H1 (cell line): ENCODE measurements at regions not wholly inside any gene's neighbourhood (a gene's known extent, or its start where the extent isn't known, plus 50 kb on each side); places are given as distances from the start of the nearest gene placed in this dataset.

ENCODE experiments used
- EZH2 ChIP-seq: fragments of 200-600 bp; sonication (generic); IDR thresholded peaks from 2 replicates; pipeline ENCODE4 v1.7.1; 2012; ENCODE audit warnings: low read depth, mild to moderate bottlenecking, moderate library complexity, low read length, inconsistent platforms; ENCODE audit not compliant: severe bottlenecking
- POLR2A ChIP-seq, 2 experiments: IDR thresholded peaks; 1 replicate in 1 of 2; 2 replicates in 1 of 2; pipeline ENCODE4 v1.6.1; 2011; ENCODE audit warnings: low read depth in 2 of 2, low read length in 2 of 2, mild to moderate bottlenecking in 2 of 2; ENCODE audit errors: control extremely low read depth in 1 of 2
- TF ChIP-seq, protein P1 (sequence below), 3 experiments: IDR thresholded peaks; 1 replicate in 2 of 3; 2 replicates in 1 of 3; pipeline versions ENCODE4 v1.5.1 to v1.6.1; 2011; ENCODE audit warnings: low read length in 3 of 3, mild to moderate bottlenecking in 3 of 3, inconsistent platforms in 2 of 3, low read depth in 1 of 3, moderate library complexity in 1 of 3; ENCODE audit not compliant: insufficient read depth in 1 of 3; ENCODE audit errors: control extremely low read depth in 1 of 3

- TF ChIP-seq, protein P1, sequence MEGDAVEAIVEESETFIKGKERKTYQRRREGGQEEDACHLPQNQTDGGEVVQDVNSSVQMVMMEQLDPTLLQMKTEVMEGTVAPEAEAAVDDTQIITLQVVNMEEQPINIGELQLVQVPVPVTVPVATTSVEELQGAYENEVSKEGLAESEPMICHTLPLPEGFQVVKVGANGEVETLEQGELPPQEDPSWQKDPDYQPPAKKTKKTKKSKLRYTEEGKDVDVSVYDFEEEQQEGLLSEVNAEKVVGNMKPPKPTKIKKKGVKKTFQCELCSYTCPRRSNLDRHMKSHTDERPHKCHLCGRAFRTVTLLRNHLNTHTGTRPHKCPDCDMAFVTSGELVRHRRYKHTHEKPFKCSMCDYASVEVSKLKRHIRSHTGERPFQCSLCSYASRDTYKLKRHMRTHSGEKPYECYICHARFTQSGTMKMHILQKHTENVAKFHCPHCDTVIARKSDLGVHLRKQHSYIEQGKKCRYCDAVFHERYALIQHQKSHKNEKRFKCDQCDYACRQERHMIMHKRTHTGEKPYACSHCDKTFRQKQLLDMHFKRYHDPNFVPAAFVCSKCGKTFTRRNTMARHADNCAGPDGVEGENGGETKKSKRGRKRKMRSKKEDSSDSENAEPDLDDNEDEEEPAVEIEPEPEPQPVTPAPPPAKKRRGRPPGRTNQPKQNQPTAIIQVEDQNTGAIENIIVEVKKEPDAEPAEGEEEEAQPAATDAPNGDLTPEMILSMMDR (IDR thresholded peaks at IDR 0.05; ENCODE audit: control extremely low read depth in 1 of 3, insufficient read depth in 1 of 3, low read depth in 1 of 3, low read length in 3 of 3): no peak
- TF ChIP-seq POLR2A (IDR thresholded peaks at IDR 0.05; ENCODE audit: control extremely low read depth in 1 of 2, low read depth in 2 of 2, low read length in 2 of 2) (no peak), EZH2 (no peak)
Observed at GRCh38 chr4:181578911-181579310, 664.3 kb upstream of the TENM3 start.
